ENCODE measurements at regions not wholly inside any gene's neighbourhood (a gene's known extent, or its start where the extent isn't known, plus 50 kb on each side); places are given as distances from the start of the nearest gene placed in this dataset.

- no peak for TF ChIP-seq CTCF (IDR thresholded peaks at IDR 0.05; ENCODE audit: insufficient read depth, missing control alignments)
- DNase-seq (ENCODE audit: insufficient read length, low spot score) (no peak), FAIRE-seq (no peak)
Measured at GRCh38 chr9:89554307-89555035, 50.3 kb upstream of the GADD45G start.

- FAIRE-seq: no peak
- TF ChIP-seq CTCF (IDR thresholded peaks at IDR 0.05; ENCODE audit: insufficient read depth, missing control alignments): no peak
- no peak for DNase-seq (ENCODE audit: insufficient read length, low spot score)
Measured at GRCh38 chr9:89553451-89554010, 51.3 kb upstream of the GADD45G start.

- FAIRE-seq (no peak), DNase-seq (ENCODE audit: insufficient read length, low spot score) (no peak)
- no peak for TF ChIP-seq CTCF (IDR thresholded peaks at IDR 0.05; ENCODE audit: insufficient read depth, missing control alignments)
Measured at GRCh38 chr9:89550346-89550927, 52.5 kb upstream of the SEMA4D start.

GRCh38 chr9:89549031-89549644 lies 51.2 kb upstream of the SEMA4D start:
- FAIRE-seq (no peak), DNase-seq (ENCODE audit: insufficient read length, low spot score) (peak; percentile 70)
- TF ChIP-seq CTCF (IDR thresholded peaks at IDR 0.05; ENCODE audit: insufficient read depth, missing control alignments): peak; percentile 87

GRCh38 chr9:89548071-89548638 lies 50.2 kb upstream of the SEMA4D start:
- TF ChIP-seq CTCF (IDR thresholded peaks at IDR 0.05; ENCODE audit: insufficient read depth, missing control alignments): no peak
- FAIRE-seq (no peak), DNase-seq (ENCODE audit: insufficient read length, low spot score) (no peak)
